WERI-Rb-1 (cell line): ENCODE measurements at regions not wholly inside any gene's neighbourhood (a gene's known extent, or its start where the extent isn't known, plus 50 kb on each side); places are given as distances from the start of the nearest gene placed in this dataset.

ENCODE experiments used
- DNase-seq: peaks from one replicate; pipeline ENCODE4 v3.0.0-alpha.2; 2020
- H3K27ac ChIP-seq: fragments of 250-450 bp; sonication (Bioruptor Pico); 2 replicates; pipeline ENCODE4 v1.5.1; 2020; ENCODE audit warnings: mild to moderate bottlenecking, moderate library complexity
- H3K27me3 ChIP-seq: fragments of 250-450 bp; sonication (Bioruptor Pico); 2 replicates; pipeline ENCODE4 v1.5.1; 2021; ENCODE audit warnings: mild to moderate bottlenecking, low read depth, moderate library complexity; ENCODE audit not compliant: insufficient read depth, severe bottlenecking
- H3K36me3 ChIP-seq: fragments of 250-450 bp; sonication (Bioruptor Pico); 2 replicates; pipeline ENCODE4 v1.5.1; 2020; ENCODE audit warnings: mild to moderate bottlenecking, moderate library complexity
- H3K4me3 ChIP-seq: 2 replicates; pipeline ENCODE4 v1.5.1; 2011; ENCODE audit warnings: low read depth, mild to moderate bottlenecking, control low read depth, low read length
- H3K9me3 ChIP-seq: fragments of 250-450 bp; sonication (Bioruptor Pico); 2 replicates; pipeline ENCODE4 v1.5.1; 2021; ENCODE audit warnings: mild to moderate bottlenecking, moderate library complexity; ENCODE audit not compliant: severe bottlenecking
- TF ChIP-seq, protein P1 (sequence below): IDR thresholded peaks from 2 replicates; pipeline ENCODE4 v1.5.1; 2011; ENCODE audit warnings: low read depth, mild to moderate bottlenecking, control low read depth, inconsistent platforms, low read length

DNA sequence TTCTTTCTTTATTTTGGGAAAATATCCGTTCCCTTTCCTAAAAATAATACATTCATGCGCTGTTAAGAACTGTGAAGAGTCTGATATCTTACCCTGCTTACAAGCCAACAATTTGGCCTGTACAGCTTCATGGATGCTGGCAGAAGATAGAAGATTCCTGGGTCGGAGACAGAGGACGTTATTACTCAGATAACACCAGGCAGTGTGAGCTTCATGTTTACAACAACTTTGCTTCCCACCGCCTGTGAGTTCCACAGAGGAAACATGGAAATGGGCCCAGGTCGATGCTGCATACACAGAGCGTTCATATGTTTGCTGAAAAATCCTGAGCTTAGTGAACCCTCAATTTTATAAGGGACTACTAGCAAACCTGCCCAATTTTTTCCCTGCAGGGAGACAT lies 705.6 kb upstream of the SEL1L start:
- Histone ChIP-seq H3K27me3 (no peaks in the 10 kb centered on the region), H3K27ac (no peak overlapping the region), H3K9me3 (no peaks in the 10 kb centered on the region), H3K36me3 (no peaks in the 10 kb centered on the region), H3K4me3 (no peak overlapping the region)
- DNase-seq, result no peak
- TF ChIP-seq, protein P1, sequence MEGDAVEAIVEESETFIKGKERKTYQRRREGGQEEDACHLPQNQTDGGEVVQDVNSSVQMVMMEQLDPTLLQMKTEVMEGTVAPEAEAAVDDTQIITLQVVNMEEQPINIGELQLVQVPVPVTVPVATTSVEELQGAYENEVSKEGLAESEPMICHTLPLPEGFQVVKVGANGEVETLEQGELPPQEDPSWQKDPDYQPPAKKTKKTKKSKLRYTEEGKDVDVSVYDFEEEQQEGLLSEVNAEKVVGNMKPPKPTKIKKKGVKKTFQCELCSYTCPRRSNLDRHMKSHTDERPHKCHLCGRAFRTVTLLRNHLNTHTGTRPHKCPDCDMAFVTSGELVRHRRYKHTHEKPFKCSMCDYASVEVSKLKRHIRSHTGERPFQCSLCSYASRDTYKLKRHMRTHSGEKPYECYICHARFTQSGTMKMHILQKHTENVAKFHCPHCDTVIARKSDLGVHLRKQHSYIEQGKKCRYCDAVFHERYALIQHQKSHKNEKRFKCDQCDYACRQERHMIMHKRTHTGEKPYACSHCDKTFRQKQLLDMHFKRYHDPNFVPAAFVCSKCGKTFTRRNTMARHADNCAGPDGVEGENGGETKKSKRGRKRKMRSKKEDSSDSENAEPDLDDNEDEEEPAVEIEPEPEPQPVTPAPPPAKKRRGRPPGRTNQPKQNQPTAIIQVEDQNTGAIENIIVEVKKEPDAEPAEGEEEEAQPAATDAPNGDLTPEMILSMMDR, result no peak

DNA sequence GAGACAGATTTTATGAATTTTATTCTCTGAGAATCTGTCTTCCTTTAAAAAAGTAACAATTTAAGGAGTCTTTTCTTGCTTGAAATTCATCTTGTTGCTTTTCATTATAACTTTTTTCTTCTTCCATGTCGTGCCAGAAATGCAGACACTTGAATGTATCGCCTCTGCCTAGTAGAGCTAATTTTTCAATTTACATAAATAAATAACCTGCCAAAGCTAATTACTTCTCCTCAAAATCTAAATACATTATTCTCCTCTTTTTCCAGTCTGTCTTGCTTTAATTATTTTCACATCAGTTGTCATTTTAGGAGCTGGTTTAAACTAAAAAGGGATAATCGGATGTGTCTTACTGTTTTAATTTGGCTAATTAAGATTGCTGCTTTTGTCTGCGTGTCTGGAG lies 711.1 kb upstream of the SEL1L start:
- no peaks in the 10 kb centered on the region for H3K36me3 ChIP-seq
- no peaks in the 10 kb centered on the region for H3K9me3 ChIP-seq
- H3K27me3 ChIP-seq, result no peaks in the 10 kb centered on the region
- H3K27ac ChIP-seq, result no peak overlapping the region
- TF ChIP-seq, protein P1, result no peak
- no peak for DNase-seq
- no peak overlapping the region for H3K4me3 ChIP-seq

DNA sequence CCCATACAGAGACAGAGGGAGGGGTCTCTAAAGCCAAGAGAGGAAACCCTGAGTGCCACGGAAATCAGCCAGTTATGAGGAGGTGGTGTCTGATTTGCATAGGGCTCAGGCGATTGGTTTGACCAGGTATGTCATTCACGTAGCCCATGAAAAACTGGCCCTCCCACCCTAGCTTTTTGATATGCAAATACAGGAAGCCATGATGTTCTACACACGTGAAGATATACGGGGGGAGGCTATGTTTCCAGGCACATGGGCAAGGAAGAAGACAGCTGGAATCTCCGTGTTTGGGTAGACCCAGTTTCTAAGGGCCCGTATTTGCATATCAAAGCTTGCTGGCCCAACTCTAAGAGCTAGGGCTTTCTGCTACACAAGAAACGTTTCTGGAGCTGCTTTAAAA lies 717.8 kb upstream of the SEL1L start:
- Histone ChIP-seq H3K9me3 (no peaks in the 10 kb centered on the region), H3K27me3 (no peaks in the 10 kb centered on the region), H3K36me3 (no peaks in the 10 kb centered on the region), H3K27ac (no peak overlapping the region), H3K4me3 (no peak overlapping the region)
- TF ChIP-seq, protein P1, result no peak
- DNase-seq, result no peak

DNA sequence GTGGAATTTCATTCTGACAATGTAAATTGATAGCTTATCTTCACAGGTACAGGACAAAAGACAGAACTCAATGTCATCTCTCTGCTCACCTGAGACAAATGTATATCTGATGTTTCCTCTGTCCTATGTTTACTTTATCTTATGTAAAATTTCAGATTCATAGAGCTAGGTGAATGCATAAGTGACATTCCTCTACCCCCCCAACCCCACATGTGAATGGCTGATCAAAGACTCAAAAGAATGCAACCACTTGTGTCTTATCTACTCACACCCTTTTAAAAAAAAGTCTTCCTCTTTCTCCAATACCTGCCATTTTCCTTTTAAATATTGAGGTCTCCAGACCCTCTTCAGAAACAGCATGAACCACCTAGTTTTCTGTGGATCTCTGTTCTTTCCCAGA lies 736.6 kb upstream of the SEL1L start:
- Histone ChIP-seq H3K9me3 (no peaks in the 10 kb centered on the region), H3K27me3 (no peaks in the 10 kb centered on the region), H3K4me3 (no peak overlapping the region), H3K36me3 (no peaks in the 10 kb centered on the region), H3K27ac (no peak overlapping the region)
- no peak for DNase-seq
- TF ChIP-seq, protein P1, result no peak

DNA sequence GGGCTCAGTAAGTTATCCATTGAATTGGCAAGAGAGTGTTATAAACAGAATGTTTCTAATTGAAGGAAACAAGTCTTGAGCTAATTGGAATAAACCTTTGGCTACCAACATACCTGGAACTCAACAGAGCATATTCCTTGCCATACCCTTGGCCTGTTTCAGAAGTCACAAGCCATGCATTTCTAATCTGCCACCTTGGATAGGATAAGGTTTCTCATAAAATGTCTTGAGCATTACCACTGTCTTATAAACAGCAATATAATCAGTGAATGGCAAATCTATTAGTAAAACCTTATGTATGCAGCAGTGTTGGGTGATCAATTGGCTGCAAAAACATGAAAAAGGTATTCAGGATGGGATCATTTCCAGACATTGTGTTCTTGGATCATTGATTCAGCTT lies 765.2 kb upstream of the SEL1L start:
- TF ChIP-seq, protein P1, result no peak
- no peaks in the 10 kb centered on the region for H3K9me3 ChIP-seq
- H3K36me3 ChIP-seq, result no peaks in the 10 kb centered on the region
- no peak for DNase-seq
- no peak overlapping the region for H3K4me3 ChIP-seq
- H3K27ac ChIP-seq, result no peak overlapping the region
- H3K27me3 ChIP-seq, result no peaks in the 10 kb centered on the region

DNA sequence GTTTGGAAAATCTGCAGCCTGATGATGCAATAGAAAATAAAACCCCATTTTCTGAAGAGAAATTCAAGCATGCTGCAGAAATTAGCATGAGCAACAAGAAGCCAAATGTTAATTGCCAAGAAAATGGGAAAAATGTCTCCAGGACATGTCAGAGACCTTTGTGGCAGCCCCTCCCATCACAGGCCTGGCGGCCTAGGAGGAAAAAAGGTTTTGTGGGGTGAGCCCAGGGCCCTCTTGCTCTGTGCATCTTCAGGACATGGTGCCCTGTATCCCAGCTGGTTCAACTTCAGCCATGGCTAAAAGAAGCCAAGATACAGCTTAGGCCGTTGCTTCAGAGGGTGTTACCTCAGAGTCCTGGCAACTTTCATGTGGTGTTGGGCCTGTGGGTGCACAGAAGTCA lies 775.5 kb upstream of the SEL1L start:
- TF ChIP-seq, protein P1, result no peak
- no peaks in the 10 kb centered on the region for H3K36me3 ChIP-seq
- H3K4me3 ChIP-seq, result no peak overlapping the region
- no peak for DNase-seq
- no peak overlapping the region for H3K27ac ChIP-seq
- H3K9me3 ChIP-seq, result peaks cover 8% of the 10 kb centered on the region
- no peaks in the 10 kb centered on the region for H3K27me3 ChIP-seq
